ENCODE measurements at regions not wholly inside any gene's neighbourhood (a gene's known extent, or its start where the extent isn't known, plus 50 kb on each side); places are given as distances from the start of the nearest gene placed in this dataset.

- TF ChIP-seq, protein P1, sequence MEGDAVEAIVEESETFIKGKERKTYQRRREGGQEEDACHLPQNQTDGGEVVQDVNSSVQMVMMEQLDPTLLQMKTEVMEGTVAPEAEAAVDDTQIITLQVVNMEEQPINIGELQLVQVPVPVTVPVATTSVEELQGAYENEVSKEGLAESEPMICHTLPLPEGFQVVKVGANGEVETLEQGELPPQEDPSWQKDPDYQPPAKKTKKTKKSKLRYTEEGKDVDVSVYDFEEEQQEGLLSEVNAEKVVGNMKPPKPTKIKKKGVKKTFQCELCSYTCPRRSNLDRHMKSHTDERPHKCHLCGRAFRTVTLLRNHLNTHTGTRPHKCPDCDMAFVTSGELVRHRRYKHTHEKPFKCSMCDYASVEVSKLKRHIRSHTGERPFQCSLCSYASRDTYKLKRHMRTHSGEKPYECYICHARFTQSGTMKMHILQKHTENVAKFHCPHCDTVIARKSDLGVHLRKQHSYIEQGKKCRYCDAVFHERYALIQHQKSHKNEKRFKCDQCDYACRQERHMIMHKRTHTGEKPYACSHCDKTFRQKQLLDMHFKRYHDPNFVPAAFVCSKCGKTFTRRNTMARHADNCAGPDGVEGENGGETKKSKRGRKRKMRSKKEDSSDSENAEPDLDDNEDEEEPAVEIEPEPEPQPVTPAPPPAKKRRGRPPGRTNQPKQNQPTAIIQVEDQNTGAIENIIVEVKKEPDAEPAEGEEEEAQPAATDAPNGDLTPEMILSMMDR (IDR thresholded peaks at IDR 0.05): no peak
- no peak for TF ChIP-seq EZH2 (IDR thresholded peaks at IDR 0.05; ENCODE audit: borderline replicate concordance, insufficient read depth, low read depth, low read length, poor library complexity, severe bottlenecking)
Measured at GRCh38 chrX:34576864-34577263, 80.2 kb downstream of the TMEM47 start.
